ENCODE measurements at regions not wholly inside any gene's neighbourhood (a gene's known extent, or its start where the extent isn't known, plus 50 kb on each side); places are given as distances from the start of the nearest gene placed in this dataset.

DNA sequence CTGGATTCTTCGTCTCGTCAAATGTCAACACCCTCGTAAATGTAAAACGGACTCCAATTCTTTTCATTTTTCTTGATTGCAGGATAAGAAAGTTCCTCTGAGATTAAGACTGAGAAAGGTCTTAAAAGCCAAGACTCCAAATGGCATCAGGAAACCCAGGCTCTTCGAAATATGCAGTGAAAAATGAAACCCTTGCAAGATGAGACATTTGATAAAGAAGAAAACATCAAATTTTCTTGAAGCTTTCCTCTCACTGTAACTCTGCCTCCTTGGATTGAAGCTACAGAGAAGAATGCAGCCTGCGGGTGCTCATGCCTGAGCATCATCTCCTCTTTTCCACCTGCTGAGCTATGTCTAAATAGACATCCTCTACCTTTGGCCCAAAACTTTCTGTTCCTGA is 342.4 kb upstream of the THBS1 start:
- TF ChIP-seq IKZF1 (IDR thresholded peaks at IDR 0.05) (no peak), HDAC2 (CRISPR knock-in tag; IDR thresholded peaks at IDR 0.05) (no peak), TOE1 (CRISPR knock-in tag; IDR thresholded peaks at IDR 0.05) (no peak), POLR2AphosphoS2 (IDR thresholded peaks at IDR 0.05; ENCODE audit: low read depth, low read length) (no peak), RELA (CRISPR knock-in tag; IDR thresholded peaks at IDR 0.05) (no peak), SIN3A (IDR thresholded peaks at IDR 0.05; ENCODE audit: borderline replicate concordance, low read depth, low read length) (no peak), NFYB (CRISPR knock-in tag; IDR thresholded peaks at IDR 0.05) (no peak)
- TF ChIP-seq, protein P1, sequence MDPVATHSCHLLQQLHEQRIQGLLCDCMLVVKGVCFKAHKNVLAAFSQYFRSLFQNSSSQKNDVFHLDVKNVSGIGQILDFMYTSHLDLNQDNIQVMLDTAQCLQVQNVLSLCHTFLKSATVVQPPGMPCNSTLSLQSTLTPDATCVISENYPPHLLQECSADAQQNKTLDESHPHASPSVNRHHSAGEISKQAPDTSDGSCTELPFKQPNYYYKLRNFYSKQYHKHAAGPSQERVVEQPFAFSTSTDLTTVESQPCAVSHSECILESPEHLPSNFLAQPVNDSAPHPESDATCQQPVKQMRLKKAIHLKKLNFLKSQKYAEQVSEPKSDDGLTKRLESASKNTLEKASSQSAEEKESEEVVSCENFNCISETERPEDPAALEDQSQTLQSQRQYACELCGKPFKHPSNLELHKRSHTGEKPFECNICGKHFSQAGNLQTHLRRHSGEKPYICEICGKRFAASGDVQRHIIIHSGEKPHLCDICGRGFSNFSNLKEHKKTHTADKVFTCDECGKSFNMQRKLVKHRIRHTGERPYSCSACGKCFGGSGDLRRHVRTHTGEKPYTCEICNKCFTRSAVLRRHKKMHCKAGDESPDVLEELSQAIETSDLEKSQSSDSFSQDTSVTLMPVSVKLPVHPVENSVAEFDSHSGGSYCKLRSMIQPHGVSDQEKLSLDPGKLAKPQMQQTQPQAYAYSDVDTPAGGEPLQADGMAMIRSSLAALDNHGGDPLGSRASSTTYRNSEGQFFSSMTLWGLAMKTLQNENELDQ (CRISPR knock-in tag; IDR thresholded peaks at IDR 0.05; ENCODE audit: borderline replicate concordance) = no peak
- TF ChIP-seq, protein P2, sequence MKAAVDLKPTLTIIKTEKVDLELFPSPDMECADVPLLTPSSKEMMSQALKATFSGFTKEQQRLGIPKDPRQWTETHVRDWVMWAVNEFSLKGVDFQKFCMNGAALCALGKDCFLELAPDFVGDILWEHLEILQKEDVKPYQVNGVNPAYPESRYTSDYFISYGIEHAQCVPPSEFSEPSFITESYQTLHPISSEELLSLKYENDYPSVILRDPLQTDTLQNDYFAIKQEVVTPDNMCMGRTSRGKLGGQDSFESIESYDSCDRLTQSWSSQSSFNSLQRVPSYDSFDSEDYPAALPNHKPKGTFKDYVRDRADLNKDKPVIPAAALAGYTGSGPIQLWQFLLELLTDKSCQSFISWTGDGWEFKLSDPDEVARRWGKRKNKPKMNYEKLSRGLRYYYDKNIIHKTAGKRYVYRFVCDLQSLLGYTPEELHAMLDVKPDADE (CRISPR knock-in tag; IDR thresholded peaks at IDR 0.05) = no peak
